GM12864 (cell line): ENCODE measurements at regions not wholly inside any gene's neighbourhood (a gene's known extent, or its start where the extent isn't known, plus 50 kb on each side); places are given as distances from the start of the nearest gene placed in this dataset.

ENCODE experiments used
- DNase-seq: peaks from one replicate; pipeline ENCODE4 v3.0.0-alpha.2; 2011; ENCODE audit warnings: low read depth
- H3K4me3 ChIP-seq: 2 replicates; pipeline ENCODE4 v1.5.1; 2011; ENCODE audit warnings: mild to moderate bottlenecking, low read depth, low read length, control low read depth
- CTCF ChIP-seq: IDR thresholded peaks from 2 replicates; pipeline ENCODE4 v1.5.1; 2011; ENCODE audit warnings: low read depth, mild to moderate bottlenecking, moderate library complexity, low read length, control low read depth, inconsistent platforms; ENCODE audit errors: missing control alignments

DNA sequence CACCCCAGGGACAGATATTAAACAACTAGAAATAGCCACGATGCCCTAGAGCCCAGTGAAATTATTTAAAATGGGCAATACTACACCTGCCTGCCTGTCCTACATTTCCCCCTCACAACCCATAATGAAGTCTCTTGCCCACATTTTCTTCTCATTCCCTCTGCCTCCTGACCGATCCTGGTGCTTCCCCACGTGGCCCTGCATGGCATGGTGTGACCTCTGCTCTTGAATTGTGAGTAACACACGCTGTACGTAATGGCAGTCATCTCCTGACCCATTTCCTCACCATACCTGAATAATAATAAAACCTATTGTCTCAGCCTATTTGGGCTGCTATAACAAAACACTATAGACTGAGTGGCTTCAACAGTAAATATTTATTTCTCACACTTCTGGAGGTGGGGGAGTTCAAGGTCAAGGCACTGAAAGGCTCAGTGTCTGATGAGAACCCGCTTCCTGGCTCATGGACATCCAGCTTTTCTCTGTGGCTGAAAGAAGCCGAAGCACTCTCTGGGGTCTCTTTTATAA lies 77.0 kb upstream of the ENPP6 start:
- no peak for DNase-seq
- no peak for TF ChIP-seq CTCF
- H3K4me3 ChIP-seq = no peak overlapping the region

- DNase-seq = no peak
- TF ChIP-seq CTCF = no peak
- H3K4me3 ChIP-seq = no peak overlapping the region
Measured at GRCh38 chr4:184293552-184293951, 75.9 kb upstream of the ENPP6 start.

DNA sequence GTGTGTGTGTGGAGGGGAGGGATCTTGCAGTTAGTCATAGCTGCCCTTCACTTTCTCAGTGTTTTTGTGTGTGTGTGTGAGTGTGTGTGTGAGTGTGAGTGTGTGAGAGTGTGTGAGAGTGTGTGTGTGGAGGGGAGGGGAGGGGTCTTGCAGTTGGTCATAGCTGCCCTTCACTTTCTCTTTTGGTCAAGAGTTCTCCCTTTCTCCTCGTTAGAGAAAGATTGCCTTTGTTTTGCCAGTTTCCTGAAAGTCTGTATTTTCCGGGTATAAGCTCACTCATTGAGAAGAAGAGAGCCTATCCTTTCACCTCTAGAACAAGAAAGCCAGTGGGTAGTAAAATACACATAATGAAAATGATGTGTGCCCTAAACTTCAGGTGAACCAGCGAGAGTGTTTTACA lies 75.2 kb upstream of the ENPP6 start:
- no peak for TF ChIP-seq CTCF
- no peak for DNase-seq
- no peak overlapping the region for H3K4me3 ChIP-seq

DNA sequence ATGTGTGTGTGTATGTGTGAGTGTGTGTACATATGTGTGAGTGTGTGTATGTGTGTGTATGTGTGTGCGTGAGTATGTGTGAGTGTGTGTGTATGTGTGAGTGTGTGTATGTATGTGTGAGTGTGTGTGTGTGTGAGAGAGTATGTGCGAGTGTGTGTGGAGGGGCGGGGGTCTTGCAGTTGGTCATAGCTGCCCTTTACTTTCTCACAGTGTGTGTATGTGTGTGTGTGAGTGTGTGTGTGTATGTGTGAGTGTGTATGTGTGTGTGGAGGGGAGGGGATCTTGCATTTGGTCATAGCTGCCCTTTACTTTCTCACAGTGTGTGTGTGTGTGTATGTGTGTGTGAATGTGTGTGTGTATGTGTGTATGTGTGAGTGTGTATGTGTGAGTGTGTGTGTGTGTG lies 74.8 kb upstream of the ENPP6 start:
- no peak for TF ChIP-seq CTCF
- no peak overlapping the region for H3K4me3 ChIP-seq
- DNase-seq = no peak

- no peak for TF ChIP-seq CTCF
- no peak overlapping the region; the same call in 1 of the 2 replicates for H3K4me3 ChIP-seq
- no peak for DNase-seq
Measured at GRCh38 chr4:184289179-184289535, 71.5 kb upstream of the ENPP6 start.

DNA sequence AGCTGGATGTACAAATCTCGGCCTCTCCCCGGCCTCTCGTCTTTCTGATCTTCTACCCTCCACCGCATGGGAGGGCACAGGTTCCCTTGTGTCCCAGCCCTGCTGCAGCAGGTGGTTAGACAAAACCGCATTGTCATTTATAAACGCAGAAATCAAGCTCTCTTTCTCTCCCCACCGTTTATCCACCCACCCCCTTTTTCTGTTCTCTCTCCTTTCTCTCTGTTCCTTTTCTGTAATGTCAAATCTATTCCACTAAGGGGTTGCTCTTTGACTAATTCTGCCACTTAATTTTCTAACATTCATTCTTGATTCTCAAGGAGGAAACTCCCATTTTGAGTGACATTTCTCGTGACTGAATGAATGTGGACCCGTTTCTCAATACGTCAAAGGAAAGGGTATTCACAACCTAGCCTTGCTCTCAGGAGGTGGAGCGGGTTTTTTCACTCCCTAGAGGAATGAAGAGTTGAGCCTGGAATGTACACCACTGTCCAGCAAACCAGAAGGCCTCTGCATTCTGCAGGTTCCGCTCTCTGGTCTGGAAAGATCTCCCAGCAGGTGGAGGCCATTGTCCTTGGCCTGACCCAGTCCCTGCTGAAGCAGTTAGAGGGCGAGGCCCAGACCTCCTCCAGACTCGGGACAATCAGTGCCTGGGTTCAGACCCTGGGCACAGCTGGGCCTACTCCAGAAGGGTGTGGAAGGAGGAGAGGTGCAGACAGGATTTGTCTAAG lies 70.9 kb upstream of the ENPP6 start:
- TF ChIP-seq CTCF = no peak
- DNase-seq = peak; percentile 87
- peak overlapping the region; percentile 34; the same call in 1 of the 2 replicates for H3K4me3 ChIP-seq

GRCh38 chr4:184287697-184288255 lies 70.1 kb upstream of the ENPP6 start:
- TF ChIP-seq CTCF = peak; percentile 4
- H3K4me3 ChIP-seq = peak overlapping the region; percentile 34
- DNase-seq = no peak
